ENCODE measurements at regions not wholly inside any gene's neighbourhood (a gene's known extent, or its start where the extent isn't known, plus 50 kb on each side); places are given as distances from the start of the nearest gene placed in this dataset.

- Histone ChIP-seq H3K4me3 (ENCODE audit: low read length) (no peak overlapping the region), H2AFZ (ENCODE audit: low read depth, low read length) (no peak overlapping the region), H3K4me2 (ENCODE audit: low read length) (no peak overlapping the region), H3K79me2 (replicated peaks; ENCODE audit: insufficient read depth, low read length) (no peaks in the 10 kb centered on the region), H3K9ac (ENCODE audit: low read length) (no peak overlapping the region), H4K20me1 (ENCODE audit: insufficient read depth) (no peaks in the 10 kb centered on the region), H3K27me3 (ENCODE audit: insufficient read depth, low read depth, low read length) (no peaks in the 10 kb centered on the region), H3K9me2 (ENCODE audit: insufficient read depth, low read length) (no peaks in the 10 kb centered on the region), H3F3A (ENCODE audit: insufficient read depth, low read length, poor library complexity, severe bottlenecking) (no peaks in the 10 kb centered on the region), H3K36me3 (ENCODE audit: insufficient read depth, low read length) (no peaks in the 10 kb centered on the region), H3K9me3 (ENCODE audit: low read length) (no peaks in the 10 kb centered on the region), H3K27ac (ENCODE audit: low read length) (no peak overlapping the region)
- no peak for TF ChIP-seq EZH2 (IDR thresholded peaks at IDR 0.05; ENCODE audit: borderline replicate concordance, insufficient read depth, low read length, poor library complexity, severe bottlenecking)
- TF ChIP-seq, protein P1, sequence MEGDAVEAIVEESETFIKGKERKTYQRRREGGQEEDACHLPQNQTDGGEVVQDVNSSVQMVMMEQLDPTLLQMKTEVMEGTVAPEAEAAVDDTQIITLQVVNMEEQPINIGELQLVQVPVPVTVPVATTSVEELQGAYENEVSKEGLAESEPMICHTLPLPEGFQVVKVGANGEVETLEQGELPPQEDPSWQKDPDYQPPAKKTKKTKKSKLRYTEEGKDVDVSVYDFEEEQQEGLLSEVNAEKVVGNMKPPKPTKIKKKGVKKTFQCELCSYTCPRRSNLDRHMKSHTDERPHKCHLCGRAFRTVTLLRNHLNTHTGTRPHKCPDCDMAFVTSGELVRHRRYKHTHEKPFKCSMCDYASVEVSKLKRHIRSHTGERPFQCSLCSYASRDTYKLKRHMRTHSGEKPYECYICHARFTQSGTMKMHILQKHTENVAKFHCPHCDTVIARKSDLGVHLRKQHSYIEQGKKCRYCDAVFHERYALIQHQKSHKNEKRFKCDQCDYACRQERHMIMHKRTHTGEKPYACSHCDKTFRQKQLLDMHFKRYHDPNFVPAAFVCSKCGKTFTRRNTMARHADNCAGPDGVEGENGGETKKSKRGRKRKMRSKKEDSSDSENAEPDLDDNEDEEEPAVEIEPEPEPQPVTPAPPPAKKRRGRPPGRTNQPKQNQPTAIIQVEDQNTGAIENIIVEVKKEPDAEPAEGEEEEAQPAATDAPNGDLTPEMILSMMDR (IDR thresholded peaks at IDR 0.05; ENCODE audit: poor library complexity, severe bottlenecking): no peak
- no peak for TF ChIP-seq TAF1 (IDR thresholded peaks at IDR 0.05; ENCODE audit: low read depth)
- TF ChIP-seq MXI1 (conservative IDR thresholded peaks at IDR 0.05; ENCODE audit: poor library complexity, severe bottlenecking): no peak
- TF ChIP-seq, protein P2, sequence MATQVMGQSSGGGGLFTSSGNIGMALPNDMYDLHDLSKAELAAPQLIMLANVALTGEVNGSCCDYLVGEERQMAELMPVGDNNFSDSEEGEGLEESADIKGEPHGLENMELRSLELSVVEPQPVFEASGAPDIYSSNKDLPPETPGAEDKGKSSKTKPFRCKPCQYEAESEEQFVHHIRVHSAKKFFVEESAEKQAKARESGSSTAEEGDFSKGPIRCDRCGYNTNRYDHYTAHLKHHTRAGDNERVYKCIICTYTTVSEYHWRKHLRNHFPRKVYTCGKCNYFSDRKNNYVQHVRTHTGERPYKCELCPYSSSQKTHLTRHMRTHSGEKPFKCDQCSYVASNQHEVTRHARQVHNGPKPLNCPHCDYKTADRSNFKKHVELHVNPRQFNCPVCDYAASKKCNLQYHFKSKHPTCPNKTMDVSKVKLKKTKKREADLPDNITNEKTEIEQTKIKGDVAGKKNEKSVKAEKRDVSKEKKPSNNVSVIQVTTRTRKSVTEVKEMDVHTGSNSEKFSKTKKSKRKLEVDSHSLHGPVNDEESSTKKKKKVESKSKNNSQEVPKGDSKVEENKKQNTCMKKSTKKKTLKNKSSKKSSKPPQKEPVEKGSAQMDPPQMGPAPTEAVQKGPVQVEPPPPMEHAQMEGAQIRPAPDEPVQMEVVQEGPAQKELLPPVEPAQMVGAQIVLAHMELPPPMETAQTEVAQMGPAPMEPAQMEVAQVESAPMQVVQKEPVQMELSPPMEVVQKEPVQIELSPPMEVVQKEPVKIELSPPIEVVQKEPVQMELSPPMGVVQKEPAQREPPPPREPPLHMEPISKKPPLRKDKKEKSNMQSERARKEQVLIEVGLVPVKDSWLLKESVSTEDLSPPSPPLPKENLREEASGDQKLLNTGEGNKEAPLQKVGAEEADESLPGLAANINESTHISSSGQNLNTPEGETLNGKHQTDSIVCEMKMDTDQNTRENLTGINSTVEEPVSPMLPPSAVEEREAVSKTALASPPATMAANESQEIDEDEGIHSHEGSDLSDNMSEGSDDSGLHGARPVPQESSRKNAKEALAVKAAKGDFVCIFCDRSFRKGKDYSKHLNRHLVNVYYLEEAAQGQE (IDR thresholded peaks at IDR 0.05; ENCODE audit: borderline replicate concordance): no peak
- no peak for TF ChIP-seq POLR2AphosphoS5 (IDR thresholded peaks at IDR 0.05)
- no peak for TF ChIP-seq EP300 (conservative IDR thresholded peaks at IDR 0.05; ENCODE audit: poor library complexity, severe bottlenecking)
- TF ChIP-seq RAD21 (conservative IDR thresholded peaks at IDR 0.05): no peak
- TF ChIP-seq SMC3 (conservative IDR thresholded peaks at IDR 0.05; ENCODE audit: poor library complexity): no peak
Measured at GRCh38 chr3:20451170-20451569, 265.2 kb upstream of the SGO1 start.

DNA sequence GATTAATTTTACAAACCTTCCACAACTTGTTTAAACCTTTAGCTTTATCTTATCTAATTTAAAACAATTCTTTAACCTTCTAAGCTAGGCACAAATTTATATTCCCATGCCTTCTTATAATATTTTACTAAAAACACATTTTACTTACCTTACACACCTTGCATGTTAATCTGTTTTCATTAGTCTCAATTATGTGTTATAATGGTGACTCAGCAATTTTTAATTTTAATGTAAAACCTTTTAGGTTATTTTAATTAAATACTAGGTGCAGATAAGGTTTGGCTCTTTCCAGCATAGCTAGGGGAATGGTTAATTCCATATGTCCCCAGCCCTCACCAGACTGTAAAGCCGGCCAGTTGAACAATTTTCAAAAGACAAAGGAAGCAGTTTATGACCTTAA, 264.6 kb upstream of the SGO1 start:
- no peaks in the 10 kb centered on the region for H3K79me2 ChIP-seq (replicated peaks; ENCODE audit: insufficient read depth, low read length)
- TF ChIP-seq POLR2AphosphoS5 (IDR thresholded peaks at IDR 0.05) (no peak), RAD21 (conservative IDR thresholded peaks at IDR 0.05) (no peak), SMC3 (conservative IDR thresholded peaks at IDR 0.05; ENCODE audit: poor library complexity) (no peak), EZH2 (IDR thresholded peaks at IDR 0.05; ENCODE audit: borderline replicate concordance, insufficient read depth, low read length, poor library complexity, severe bottlenecking) (no peak), EP300 (conservative IDR thresholded peaks at IDR 0.05; ENCODE audit: poor library complexity, severe bottlenecking) (no peak), MXI1 (conservative IDR thresholded peaks at IDR 0.05; ENCODE audit: poor library complexity, severe bottlenecking) (no peak)
- TF ChIP-seq, protein P2 (IDR thresholded peaks at IDR 0.05; ENCODE audit: borderline replicate concordance): no peak
- TF ChIP-seq, protein P1 (IDR thresholded peaks at IDR 0.05; ENCODE audit: poor library complexity, severe bottlenecking): no peak
- no peak overlapping the region for H2AFZ ChIP-seq (ENCODE audit: low read depth, low read length)
- H4K20me1 ChIP-seq (ENCODE audit: insufficient read depth): no peaks in the 10 kb centered on the region
- no peaks in the 10 kb centered on the region for H3K36me3 ChIP-seq (ENCODE audit: insufficient read depth, low read length)
- H3K27ac ChIP-seq (ENCODE audit: low read length): no peak overlapping the region
- no peak overlapping the region for H3K4me2 ChIP-seq (ENCODE audit: low read length)
- no peaks in the 10 kb centered on the region for H3F3A ChIP-seq (ENCODE audit: insufficient read depth, low read length, poor library complexity, severe bottlenecking)
- H3K4me3 ChIP-seq (ENCODE audit: low read length): no peak overlapping the region
- no peak overlapping the region for H3K9ac ChIP-seq (ENCODE audit: low read length)
- H3K9me3 ChIP-seq (ENCODE audit: low read length): no peaks in the 10 kb centered on the region
- H3K9me2 ChIP-seq (ENCODE audit: insufficient read depth, low read length): no peaks in the 10 kb centered on the region
- H3K27me3 ChIP-seq (ENCODE audit: insufficient read depth, low read depth, low read length): no peaks in the 10 kb centered on the region

Measured in neural cell (in vitro differentiated cells).